Skeletal muscle satellite cell (primary cell): ENCODE measurements at regions not wholly inside any gene's neighbourhood (a gene's known extent, or its start where the extent isn't known, plus 50 kb on each side); places are given as distances from the start of the nearest gene placed in this dataset.
"Not testable (repeated sequence)": the region's sequence is repeated elsewhere in the genome, so short reads cannot be mapped to it uniquely, and the experiment has no call there.

Source experiments
- H3K27me3 ChIP-seq: 2 replicates; pipeline ENCODE4 v1.7.0; 2013; ENCODE audit warnings: low read length; ENCODE audit not compliant: control insufficient read depth, insufficient read depth
- H3K36me3 ChIP-seq: 2 replicates; pipeline ENCODE4 v1.7.0; 2013; ENCODE audit warnings: mild to moderate bottlenecking, control low read depth, low read length; ENCODE audit not compliant: insufficient read depth
- H3K4me1 ChIP-seq: 2 replicates; pipeline ENCODE4 v1.7.0; 2013; ENCODE audit warnings: low read length; ENCODE audit not compliant: control insufficient read depth, insufficient read depth
- H3K4me2 ChIP-seq: 2 replicates; pipeline ENCODE4 v1.7.0; 2013; ENCODE audit warnings: mild to moderate bottlenecking, low read length
- H3K4me3 ChIP-seq: 2 replicates; pipeline ENCODE4 v1.7.0; 2013; ENCODE audit warnings: low read length
- H3K9ac ChIP-seq: 2 replicates; pipeline ENCODE4 v1.7.0; 2013; ENCODE audit warnings: mild to moderate bottlenecking, low read depth, low read length, moderate library complexity
- H3K9me3 ChIP-seq: replicated peaks from 2 replicates; pipeline ENCODE4 v1.7.0; 2013; ENCODE audit warnings: mild to moderate bottlenecking, control low read depth, low read length

DNA sequence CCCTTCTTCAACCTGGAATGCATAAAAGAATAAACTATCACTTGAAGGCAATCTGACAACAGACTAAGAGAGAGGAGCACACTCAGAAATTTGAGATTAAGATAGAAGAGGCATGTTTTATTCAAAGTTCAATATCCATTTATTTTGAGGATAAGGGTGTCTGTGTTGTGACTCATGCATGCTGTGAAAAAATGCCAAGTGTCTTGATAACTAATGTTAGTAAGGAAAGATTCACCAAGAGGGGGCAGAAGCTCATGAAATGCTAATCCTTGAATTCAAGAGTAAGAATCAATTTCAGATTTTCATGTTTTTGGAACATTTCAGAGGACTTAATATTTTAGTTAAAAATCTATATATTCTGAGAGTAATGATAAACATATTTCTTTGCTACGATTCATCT, 94.0 kb downstream of the IFI44 start:
- H3K27me3 ChIP-seq, result no peaks in the 10 kb centered on the region
- no peak overlapping the region for H3K9ac ChIP-seq
- H3K36me3 ChIP-seq, result no peaks in the 10 kb centered on the region
- no peaks in the 10 kb centered on the region for H3K9me3 ChIP-seq
- no peak overlapping the region for H3K4me2 ChIP-seq
- H3K4me3 ChIP-seq, result no peak overlapping the region
- H3K4me1 ChIP-seq, result peaks cover 7% of the 10 kb centered on the region

DNA sequence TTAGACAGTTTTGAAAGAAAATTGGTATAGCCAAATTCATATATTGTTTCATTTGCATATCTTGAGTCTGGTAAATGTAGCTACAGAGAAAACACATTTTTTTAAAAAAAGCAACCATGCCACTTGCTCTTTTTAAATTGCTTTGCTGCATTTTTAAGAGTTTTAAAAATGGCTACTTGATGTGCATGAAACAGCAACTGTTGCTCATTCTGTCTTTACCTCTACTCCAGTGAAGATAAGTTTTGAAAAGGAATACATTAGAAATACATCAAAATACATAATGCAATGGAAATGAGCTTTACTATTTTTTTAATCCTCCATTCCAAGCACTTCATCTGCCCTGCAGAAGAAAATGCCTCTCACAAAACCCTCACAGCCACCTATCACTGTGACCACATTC, 95.5 kb downstream of the IFI44 start:
- peaks cover 7% of the 10 kb centered on the region for H3K4me1 ChIP-seq

DNA sequence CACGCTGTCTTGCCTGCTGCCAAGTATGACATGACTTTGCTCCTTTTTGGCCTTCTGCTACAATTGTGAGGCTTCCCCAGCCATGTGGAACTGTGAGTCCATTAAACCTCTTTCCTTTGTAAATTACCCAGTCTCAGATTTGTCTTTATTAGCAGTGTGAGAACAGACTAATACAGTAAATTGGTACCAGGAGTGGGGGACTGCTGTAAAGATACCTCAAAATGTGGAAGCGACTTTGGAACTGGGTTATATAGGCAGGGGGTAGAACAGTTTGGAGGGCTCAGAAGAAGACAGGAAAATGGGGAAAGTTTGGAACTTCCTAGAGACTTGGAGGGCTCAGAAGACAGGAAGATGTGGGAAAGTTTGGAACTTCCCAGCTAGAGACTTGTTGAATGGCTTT, 104.0 kb downstream of the IFI44 start:
- H3K4me2 ChIP-seq, H3K36me3 ChIP-seq, H3K4me3 ChIP-seq, H3K9me3 ChIP-seq, H3K27me3 ChIP-seq, H3K9ac ChIP-seq, H3K4me1 ChIP-seq: not testable (repeated sequence)

More for the DNA sequence above, 95.5 kb downstream of the IFI44 start:
- Histone ChIP-seq H3K9me3 (no peaks in the 10 kb centered on the region), H3K27me3 (no peaks in the 10 kb centered on the region), H3K36me3 (no peaks in the 10 kb centered on the region), H3K9ac (no peak overlapping the region), H3K4me3 (no peak overlapping the region), H3K4me2 (no peak overlapping the region)

DNA sequence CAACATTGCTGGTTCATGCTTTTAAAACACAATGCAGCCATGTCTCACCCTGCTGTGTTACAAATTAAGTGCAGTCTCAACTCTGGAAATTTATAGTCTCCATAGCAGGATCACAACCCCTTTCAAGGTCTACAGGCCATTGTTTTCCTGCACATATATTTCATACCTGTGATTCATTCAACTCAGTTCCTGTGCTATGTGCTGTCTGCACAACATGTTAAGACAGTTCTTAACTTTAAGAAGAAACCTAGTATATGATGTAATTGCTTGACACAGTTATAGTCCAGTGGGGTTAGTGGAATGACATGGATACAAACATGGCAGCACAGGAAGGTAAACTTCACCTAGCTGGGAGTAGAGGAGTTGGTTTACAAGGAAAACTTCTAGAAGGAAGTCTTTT, 106.4 kb downstream of the IFI44 start:
- Histone ChIP-seq H3K4me3 (no peak overlapping the region), H3K4me2 (no peak overlapping the region), H3K36me3 (no peaks in the 10 kb centered on the region), H3K9ac (no peak overlapping the region), H3K4me1 (peaks cover 7% of the 10 kb centered on the region), H3K27me3 (no peaks in the 10 kb centered on the region), H3K9me3 (no peaks in the 10 kb centered on the region)

GRCh38 chr1:78758506-78758905, 108.9 kb downstream of the IFI44 start:
- Histone ChIP-seq H3K36me3 (no peaks in the 10 kb centered on the region), H3K4me3 (no peak overlapping the region), H3K4me2 (no peak overlapping the region), H3K9ac (no peak overlapping the region), H3K27me3 (no peaks in the 10 kb centered on the region), H3K4me1 (peaks cover 8% of the 10 kb centered on the region), H3K9me3 (no peaks in the 10 kb centered on the region)

- Histone ChIP-seq H3K9ac (no peak overlapping the region), H3K4me1 (peaks cover 8% of the 10 kb centered on the region), H3K4me3 (no peak overlapping the region), H3K9me3 (no peaks in the 10 kb centered on the region), H3K36me3 (no peaks in the 10 kb centered on the region), H3K4me2 (no peak overlapping the region), H3K27me3 (no peaks in the 10 kb centered on the region)
Observed at GRCh38 chr1:78759881-78760280, 110.2 kb downstream of the IFI44 start.

- Histone ChIP-seq H3K36me3 (no peaks in the 10 kb centered on the region), H3K9ac (no peak overlapping the region), H3K4me2 (no peak overlapping the region), H3K4me3 (no peak overlapping the region), H3K4me1 (peaks cover 8% of the 10 kb centered on the region), H3K9me3 (no peaks in the 10 kb centered on the region), H3K27me3 (no peaks in the 10 kb centered on the region)
Observed at GRCh38 chr1:78760858-78761257, 111.2 kb downstream of the IFI44 start.

DNA sequence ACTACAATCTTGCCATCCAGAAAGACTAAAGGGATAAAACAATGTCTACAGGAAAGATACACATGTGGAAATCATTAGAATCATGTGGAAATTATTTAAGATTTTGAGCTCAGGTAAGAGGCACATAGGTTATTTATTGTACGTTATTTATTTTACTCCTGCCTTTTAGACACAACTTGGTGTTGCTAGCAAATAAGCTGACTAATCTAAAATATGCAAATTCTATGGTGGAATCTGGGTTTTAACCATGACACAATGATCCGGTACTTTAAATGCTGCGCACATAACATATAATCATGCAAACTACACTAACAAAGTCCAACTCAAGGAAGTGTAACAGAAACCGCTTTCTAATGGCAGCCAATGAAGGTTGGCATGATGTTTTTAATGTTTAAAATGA, 112.5 kb downstream of the IFI44 start:
- Histone ChIP-seq H3K27me3 (no peaks in the 10 kb centered on the region), H3K9ac (no peak overlapping the region), H3K4me3 (no peak overlapping the region), H3K4me1 (peaks cover 8% of the 10 kb centered on the region), H3K36me3 (no peaks in the 10 kb centered on the region), H3K4me2 (no peak overlapping the region), H3K9me3 (no peaks in the 10 kb centered on the region)

DNA sequence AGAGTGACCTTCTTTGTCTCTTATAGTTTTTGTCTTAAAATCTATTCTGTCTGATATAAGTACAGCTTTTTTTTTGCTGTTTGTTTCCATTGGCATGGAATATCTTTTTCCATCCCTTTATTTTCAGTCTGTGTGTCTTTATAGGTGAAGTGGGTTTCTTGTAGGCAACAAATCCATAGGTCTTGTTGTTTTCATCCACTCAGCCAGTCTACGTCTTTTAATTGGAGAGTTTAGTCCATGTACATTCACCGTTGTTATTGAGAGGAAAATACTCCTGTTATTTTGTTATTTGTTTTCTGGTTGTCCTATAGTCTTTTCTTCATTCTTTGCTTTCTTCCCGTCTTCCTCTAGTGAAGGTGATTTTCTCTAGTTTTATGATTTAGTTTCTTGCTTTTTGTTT, 115.9 kb downstream of the IFI44 start:
- no peaks in the 10 kb centered on the region for H3K36me3 ChIP-seq
- H3K4me2 ChIP-seq, result no peak overlapping the region
- H3K4me1 ChIP-seq, result peaks cover 6% of the 10 kb centered on the region
- H3K4me3 ChIP-seq, result no peak overlapping the region
- H3K27me3 ChIP-seq, result no peaks in the 10 kb centered on the region
- H3K9me3 ChIP-seq, result no peaks in the 10 kb centered on the region
- H3K9ac ChIP-seq, result no peak overlapping the region

DNA sequence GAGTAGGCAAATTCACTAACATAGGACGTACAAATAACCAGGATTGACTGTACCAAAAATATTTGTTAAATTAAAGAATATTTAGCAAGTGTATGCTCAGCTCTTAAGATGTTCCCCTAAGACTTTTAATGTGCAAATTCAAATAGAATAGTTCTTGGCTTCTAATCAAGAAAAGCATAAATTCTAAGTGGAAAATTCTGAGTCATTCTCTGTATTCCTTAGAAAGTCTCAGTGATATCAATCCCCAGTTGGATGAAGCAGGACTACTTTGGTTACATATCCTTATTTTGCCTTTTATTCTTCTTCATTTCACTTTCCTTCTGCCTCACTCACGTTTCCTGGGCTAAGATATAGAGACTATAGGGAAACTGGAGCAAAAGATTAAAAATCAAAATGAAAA, 130.2 kb downstream of the IFI44 start:
- H3K4me2 ChIP-seq, result no peak overlapping the region
- H3K4me1 ChIP-seq, result peaks cover 9% of the 10 kb centered on the region
- no peak overlapping the region for H3K9ac ChIP-seq
- H3K4me3 ChIP-seq, result no peak overlapping the region
- H3K36me3 ChIP-seq, result no peaks in the 10 kb centered on the region
- H3K27me3 ChIP-seq, result no peaks in the 10 kb centered on the region
- H3K9me3 ChIP-seq, result no peaks in the 10 kb centered on the region

GRCh38 chr1:78787544-78787943, 137.9 kb downstream of the IFI44 start:
- Histone ChIP-seq H3K4me2 (no peak overlapping the region), H3K9ac (no peak overlapping the region), H3K9me3 (no peaks in the 10 kb centered on the region), H3K36me3 (no peaks in the 10 kb centered on the region), H3K27me3 (no peaks in the 10 kb centered on the region), H3K4me3 (no peak overlapping the region), H3K4me1 (no peaks in the 10 kb centered on the region)

- Histone ChIP-seq H3K4me3 (no peak overlapping the region), H3K9ac (no peak overlapping the region), H3K36me3 (no peaks in the 10 kb centered on the region), H3K9me3 (no peaks in the 10 kb centered on the region), H3K4me2 (no peak overlapping the region), H3K4me1 (no peaks in the 10 kb centered on the region), H3K27me3 (no peaks in the 10 kb centered on the region)
Observed at GRCh38 chr1:78790174-78790573, 140.5 kb downstream of the IFI44 start.
